ENCODE measurements at regions not wholly inside any gene's neighbourhood (a gene's known extent, or its start where the extent isn't known, plus 50 kb on each side); places are given as distances from the start of the nearest gene placed in this dataset.

GRCh38 chr3:124075753-124076152 is 83.8 kb upstream of the ROPN1 start:
- H3K27me3 ChIP-seq (ENCODE audit: insufficient read depth, low read depth, severe bottlenecking): no peaks in the 10 kb centered on the region
- H3K36me3 ChIP-seq: no peaks in the 10 kb centered on the region
- no peak for DNase-seq
- H3K27ac ChIP-seq: no peak overlapping the region
- no peak overlapping the region for H3K4me3 ChIP-seq (ENCODE audit: low read depth, low read length)
- no peak for TF ChIP-seq CTCF (IDR thresholded peaks at IDR 0.05; ENCODE audit: low read depth, low read length)
- no peaks in the 10 kb centered on the region for H3K9me3 ChIP-seq (ENCODE audit: severe bottlenecking)

DNA sequence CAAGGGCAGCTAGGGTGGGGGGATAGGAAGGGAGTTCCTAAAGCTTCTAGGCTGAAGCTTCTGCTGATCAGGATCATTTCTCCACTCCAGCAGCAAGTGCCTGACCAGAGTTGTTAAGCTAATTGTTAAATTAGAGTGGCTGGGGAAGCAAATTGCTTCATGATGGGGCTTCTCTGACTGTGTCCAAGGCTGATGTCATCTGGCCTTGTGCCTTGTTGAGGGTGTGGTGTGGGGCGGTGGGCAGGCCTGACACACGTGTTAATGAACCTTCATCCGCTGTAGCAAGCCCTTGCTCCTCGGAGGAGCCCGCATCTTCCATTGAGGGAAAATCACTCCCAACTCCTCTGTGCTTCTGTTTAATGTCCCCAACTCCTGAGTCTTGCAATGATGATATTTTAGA is 84.3 kb upstream of the ROPN1 start:
- Histone ChIP-seq H3K36me3 (no peaks in the 10 kb centered on the region), H3K27me3 (ENCODE audit: insufficient read depth, low read depth, severe bottlenecking) (no peaks in the 10 kb centered on the region), H3K4me3 (ENCODE audit: low read depth, low read length) (no peak overlapping the region), H3K9me3 (ENCODE audit: severe bottlenecking) (no peaks in the 10 kb centered on the region), H3K27ac (no peak overlapping the region)
- no peak for DNase-seq
- TF ChIP-seq CTCF (IDR thresholded peaks at IDR 0.05; ENCODE audit: low read depth, low read length): no peak

DNA sequence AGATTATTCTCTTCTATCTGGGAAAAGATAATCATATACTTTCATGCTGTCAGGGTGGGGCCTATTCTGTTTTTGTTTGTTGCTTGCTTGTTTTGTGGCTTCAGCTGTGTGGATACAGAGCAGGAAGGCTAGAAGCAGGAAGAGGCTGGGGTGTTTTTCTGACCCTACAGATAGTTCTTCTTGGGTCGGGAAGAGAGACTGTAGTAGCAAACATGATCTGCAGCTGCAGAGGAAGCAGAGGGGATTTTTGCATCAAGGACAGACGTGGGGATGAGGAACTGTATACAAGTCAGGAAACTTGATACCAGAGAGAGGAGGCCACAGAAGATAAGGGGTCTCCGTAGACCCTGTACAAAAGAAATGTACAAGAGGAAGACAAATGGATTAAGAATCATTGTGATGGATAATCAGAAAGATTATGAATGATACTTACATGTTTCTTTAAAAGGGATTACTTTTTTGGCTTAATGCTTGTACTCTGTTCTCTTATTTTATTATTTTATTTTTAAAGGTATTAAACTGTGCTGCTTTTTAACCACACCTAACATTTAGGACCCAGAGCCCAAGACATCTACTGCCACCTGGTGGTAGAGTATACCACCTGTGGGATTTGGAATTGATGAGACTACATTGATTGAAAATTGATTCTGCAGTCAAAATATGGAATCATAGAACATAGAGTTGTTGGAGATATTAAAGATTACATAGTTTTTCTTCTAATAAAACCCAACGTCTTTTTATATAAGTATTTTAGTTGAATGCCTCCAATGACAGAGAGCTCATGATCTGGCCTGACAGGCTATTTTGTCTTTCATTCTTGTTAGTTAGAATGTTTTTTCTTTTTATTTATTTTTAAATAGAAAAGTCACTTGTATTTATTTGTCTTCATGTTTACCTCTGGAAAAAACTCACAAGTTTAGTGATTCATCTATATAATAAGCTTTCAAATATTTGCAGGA is 87.3 kb upstream of the ROPN1 start:
- no peak overlapping the region for H3K27ac ChIP-seq

GRCh38 chr3:124079912-124080276 is 88.0 kb upstream of the ROPN1 start:
- Histone ChIP-seq H3K27me3 (ENCODE audit: insufficient read depth, low read depth, severe bottlenecking) (no peaks in the 10 kb centered on the region), H3K4me3 (ENCODE audit: low read depth, low read length) (no peak overlapping the region), H3K27ac (no peak overlapping the region), H3K9me3 (ENCODE audit: severe bottlenecking) (no peaks in the 10 kb centered on the region), H3K36me3 (no peaks in the 10 kb centered on the region)
- DNase-seq: no peak
- no peak for TF ChIP-seq CTCF (IDR thresholded peaks at IDR 0.05; ENCODE audit: low read depth, low read length)

More for the DNA sequence above, 87.3 kb upstream of the ROPN1 start:
- peak; percentile 35; the same call in 1 of the 2 replicates for TF ChIP-seq CTCF (IDR thresholded peaks at IDR 0.05; ENCODE audit: low read depth, low read length)
- H3K36me3 ChIP-seq: no peaks in the 10 kb centered on the region
- H3K27me3 ChIP-seq (ENCODE audit: insufficient read depth, low read depth, severe bottlenecking): no peaks in the 10 kb centered on the region
- H3K4me3 ChIP-seq (ENCODE audit: low read depth, low read length): no peak overlapping the region
- peak; percentile 19 for DNase-seq
- no peaks in the 10 kb centered on the region for H3K9me3 ChIP-seq (ENCODE audit: severe bottlenecking)

DNA sequence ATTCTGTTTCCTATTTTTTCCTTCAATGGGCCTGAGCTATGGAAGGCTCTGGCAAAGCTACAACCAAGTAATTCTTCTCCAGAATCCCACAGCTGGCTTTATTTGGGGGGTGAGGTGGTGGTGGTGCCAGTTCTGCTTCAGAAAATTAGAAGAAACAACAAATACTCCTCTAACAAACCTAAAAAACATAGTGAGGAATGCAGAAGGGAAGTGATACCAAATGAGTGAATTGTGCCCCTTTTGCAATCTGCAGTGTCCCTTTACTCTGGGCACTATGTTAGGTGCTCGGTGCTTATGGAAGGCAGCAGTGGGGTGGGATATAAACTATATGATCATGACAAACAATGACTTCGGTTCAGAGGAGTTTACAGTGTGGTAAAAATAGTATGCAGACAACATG is 90.4 kb upstream of the ROPN1 start:
- no peak for DNase-seq
- no peak for TF ChIP-seq CTCF (IDR thresholded peaks at IDR 0.05; ENCODE audit: low read depth, low read length)
- H3K36me3 ChIP-seq: no peaks in the 10 kb centered on the region
- no peaks in the 10 kb centered on the region for H3K9me3 ChIP-seq (ENCODE audit: severe bottlenecking)
- no peak overlapping the region for H3K27ac ChIP-seq
- H3K4me3 ChIP-seq (ENCODE audit: low read depth, low read length): no peak overlapping the region
- H3K27me3 ChIP-seq (ENCODE audit: insufficient read depth, low read depth, severe bottlenecking): no peaks in the 10 kb centered on the region
